Prostate gland (tissue), 2 donors: ENCODE measurements at regions not wholly inside any gene's neighbourhood (a gene's known extent, or its start where the extent isn't known, plus 50 kb on each side); places are given as distances from the start of the nearest gene placed in this dataset.

Experiments used
- CTCF ChIP-seq, 4 experiments: fragments of 200-600 bp in 2 of 4; fragments of 450-650 bp in 2 of 4; sonication (generic) in 2 of 4; IDR thresholded peaks; 1 replicate in 3 of 4; 2 replicates in 1 of 4; pipeline ENCODE4 v1.5.1; 2016 to 2019; ENCODE audit warnings: antibody characterized with exemption in 4 of 4, mild to moderate bottlenecking in 2 of 4, moderate library complexity in 2 of 4
- POLR2A ChIP-seq: fragments of 450-650 bp; IDR thresholded peaks from one replicate; pipeline ENCODE4 v1.6.1; 2016; ENCODE audit warnings: antibody characterized with exemption, mild to moderate bottlenecking
- POLR2AphosphoS5 ChIP-seq: sonication (generic); formaldehyde crosslinking; IDR thresholded peaks from one replicate; pipeline ENCODE4 v1.6.1; 2017; ENCODE audit warnings: antibody characterized with exemption

GRCh38 chr12:89151536-89151935 is 200.8 kb downstream of the DUSP6 start:
- TF ChIP-seq CTCF (IDR thresholded peaks at IDR 0.05) (no peak), POLR2A (no peak), POLR2AphosphoS5 (no peak)
